Thyroid gland (tissue), 4 donors: ENCODE measurements at regions not wholly inside any gene's neighbourhood (a gene's known extent, or its start where the extent isn't known, plus 50 kb on each side); places are given as distances from the start of the nearest gene placed in this dataset.
A peak's percentile ranks its signal among the peaks of the same experiment; 100 is the strongest.

Experiments
- DNase-seq, 2 donors: peaks; one replicate each; pipeline ENCODE4 v3.0.0-alpha.2; 2019
- H3K27ac ChIP-seq, 3 donors: fragments of 200-600 bp; sonication (generic); 1 replicate in 2 of 3; 2 replicates in 1 of 3; pipeline ENCODE4 v1.5.1; 2016 to 2019; ENCODE audit warnings: mild to moderate bottlenecking in 1 of 3, moderate library complexity in 1 of 3
- H3K27me3 ChIP-seq: fragments of 200-600 bp; sonication (generic); one replicate; pipeline ENCODE4 v1.5.1; 2019
- H3K36me3 ChIP-seq, 2 donors: fragments of 200-600 bp; sonication (generic); one replicate each; pipeline ENCODE4 v1.5.1; 2016 to 2019
- H3K4me1 ChIP-seq, 2 donors: fragments of 200-600 bp; sonication (generic); one replicate each; pipeline ENCODE4 v1.5.1; 2017 to 2019
- H3K4me3 ChIP-seq, 3 donors: fragments of 200-600 bp; sonication (generic); replicated peaks in 1 of 3; 1 replicate in 2 of 3; 2 replicates in 1 of 3; pipeline ENCODE4 v1.5.1; 2016; ENCODE audit warnings: mild to moderate bottlenecking in 1 of 3
- H3K9me3 ChIP-seq: fragments of 200-600 bp; sonication (generic); one replicate; pipeline ENCODE4 v1.5.1; 2017
- POLR2A ChIP-seq, 2 donors: fragments of 450-650 bp; IDR thresholded peaks; one replicate each; pipeline ENCODE4 v1.6.1; 2017; ENCODE audit warnings: antibody characterized with exemption in 2 of 2, mild to moderate bottlenecking in 2 of 2, moderate library complexity in 1 of 2
- WGBS, 2 donors: methylation state at CpG; one replicate each; pipeline ENCODE4 v1.1.5; 2017; 5-methylcytosine and 5-hydroxymethylcytosine counted together
- intact Hi-C: fragments of 100-400 bp; cut with DNase I; formaldehyde crosslinking; loops from one replicate; pipeline ENCODE4 v1.15.1; 2023
- TF ChIP-seq, protein P1 (sequence below), 6 experiments: fragments of 200-600 bp in 3 of 6; fragments of 450-650 bp in 3 of 6; sonication (generic) in 3 of 6; IDR thresholded peaks; one replicate each; pipeline ENCODE4 v1.5.1; 2016 to 2019; ENCODE audit warnings: antibody characterized with exemption in 6 of 6, mild to moderate bottlenecking in 2 of 6, inconsistent platforms in 1 of 6, moderate library complexity in 1 of 6

DNA sequence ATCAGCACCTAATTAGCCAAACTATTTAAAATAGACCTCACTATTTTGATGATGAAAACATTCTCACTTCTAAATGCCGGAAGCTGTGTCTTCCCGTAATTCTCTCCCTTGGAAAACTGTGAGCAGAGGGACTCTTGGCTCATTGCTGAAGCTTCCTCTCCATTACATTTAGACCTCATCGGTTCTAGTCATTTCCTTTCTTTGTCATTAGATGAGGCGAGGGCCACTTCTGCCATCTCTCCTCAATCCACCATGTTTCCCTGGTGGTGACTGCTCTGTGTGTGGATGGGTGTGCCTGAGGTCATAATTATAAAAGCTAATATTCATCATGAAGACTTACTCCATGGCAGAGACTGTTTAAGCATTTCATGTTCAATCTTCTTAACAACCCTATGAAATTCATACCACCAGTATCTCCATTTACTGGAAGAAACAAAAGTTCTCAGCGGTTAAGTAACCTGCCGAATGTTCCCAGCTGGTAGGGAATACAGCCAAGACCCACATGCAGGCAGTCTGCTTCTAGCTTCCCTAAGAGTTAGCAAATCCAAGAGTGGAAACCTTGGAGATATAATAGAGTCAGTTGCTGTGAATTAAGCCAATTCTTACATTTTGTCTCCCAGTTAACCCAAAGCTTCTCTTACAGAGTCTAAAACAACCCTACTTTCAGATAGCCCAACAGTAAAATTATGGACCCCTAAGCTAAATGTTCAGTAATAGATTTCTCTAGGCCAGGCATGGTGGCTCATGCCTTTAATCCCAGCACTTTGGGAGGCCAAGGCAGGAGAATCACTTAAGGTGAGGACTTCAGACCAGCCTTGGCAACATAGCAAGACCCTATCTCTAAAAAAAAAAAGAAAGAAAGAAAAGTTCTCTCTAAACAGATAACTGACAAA lies 156.2 kb downstream of the ZBTB18 start:
- intact Hi-C loops = no loop called here
- H3K27ac ChIP-seq = no peak overlapping the region

DNA sequence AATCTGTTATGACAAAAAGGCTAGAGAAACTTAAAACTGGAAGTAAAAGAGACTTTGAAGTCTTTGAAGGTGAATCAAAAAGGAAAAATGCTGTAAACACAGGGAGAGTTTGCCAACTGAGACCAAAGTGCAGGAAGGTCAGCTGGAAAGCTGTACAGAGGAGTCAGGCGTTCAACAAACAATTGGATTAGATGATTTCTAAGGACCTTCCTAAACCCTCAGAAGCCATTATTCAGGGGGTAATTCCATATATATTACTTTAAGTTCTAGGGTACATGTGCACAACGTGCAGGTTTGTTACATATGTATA lies 156.8 kb downstream of the ZBTB18 start:
- Histone ChIP-seq H3K4me3 (no peak overlapping the region), H3K36me3 (no peaks in the 10 kb centered on the region), H3K27me3 (no peaks in the 10 kb centered on the region), H3K9me3 (no peaks in the 10 kb centered on the region), H3K4me1 (no peaks in the 10 kb centered on the region), H3K27ac (no peak overlapping the region)
- no peak for DNase-seq
- intact Hi-C loops = no loop called here
- TF ChIP-seq POLR2A (IDR thresholded peaks at IDR 0.05) = no peak
- TF ChIP-seq, protein P1, sequence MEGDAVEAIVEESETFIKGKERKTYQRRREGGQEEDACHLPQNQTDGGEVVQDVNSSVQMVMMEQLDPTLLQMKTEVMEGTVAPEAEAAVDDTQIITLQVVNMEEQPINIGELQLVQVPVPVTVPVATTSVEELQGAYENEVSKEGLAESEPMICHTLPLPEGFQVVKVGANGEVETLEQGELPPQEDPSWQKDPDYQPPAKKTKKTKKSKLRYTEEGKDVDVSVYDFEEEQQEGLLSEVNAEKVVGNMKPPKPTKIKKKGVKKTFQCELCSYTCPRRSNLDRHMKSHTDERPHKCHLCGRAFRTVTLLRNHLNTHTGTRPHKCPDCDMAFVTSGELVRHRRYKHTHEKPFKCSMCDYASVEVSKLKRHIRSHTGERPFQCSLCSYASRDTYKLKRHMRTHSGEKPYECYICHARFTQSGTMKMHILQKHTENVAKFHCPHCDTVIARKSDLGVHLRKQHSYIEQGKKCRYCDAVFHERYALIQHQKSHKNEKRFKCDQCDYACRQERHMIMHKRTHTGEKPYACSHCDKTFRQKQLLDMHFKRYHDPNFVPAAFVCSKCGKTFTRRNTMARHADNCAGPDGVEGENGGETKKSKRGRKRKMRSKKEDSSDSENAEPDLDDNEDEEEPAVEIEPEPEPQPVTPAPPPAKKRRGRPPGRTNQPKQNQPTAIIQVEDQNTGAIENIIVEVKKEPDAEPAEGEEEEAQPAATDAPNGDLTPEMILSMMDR (IDR thresholded peaks at IDR 0.05) = no peak
- WGBS, 2 donors = 83 to 87% methylated on average over 2 of the region's 2 CpGs

More for the DNA sequence above, 156.2 kb downstream of the ZBTB18 start:
- H3K27me3 ChIP-seq = no peaks in the 10 kb centered on the region
- no peak for TF ChIP-seq POLR2A (IDR thresholded peaks at IDR 0.05)
- TF ChIP-seq, protein P1 (IDR thresholded peaks at IDR 0.05) = no peak
- no peak for DNase-seq
- H3K36me3 ChIP-seq = no peaks in the 10 kb centered on the region
- 87 to 89% methylated on average over 6 of the region's 6 CpGs for WGBS, 2 donors
- H3K9me3 ChIP-seq = no peaks in the 10 kb centered on the region
- no peak overlapping the region for H3K4me3 ChIP-seq
- no peaks in the 10 kb centered on the region for H3K4me1 ChIP-seq

GRCh38 chr1:244209955-244210354 lies 158.9 kb downstream of the ZBTB18 start:
- TF ChIP-seq, protein P1 (IDR thresholded peaks at IDR 0.05) = no peak
- TF ChIP-seq POLR2A (IDR thresholded peaks at IDR 0.05) = no peak
- no peak for DNase-seq
- no peaks in the 10 kb centered on the region for H3K9me3 ChIP-seq
- no peak overlapping the region for H3K4me3 ChIP-seq
- H3K36me3 ChIP-seq = no peaks in the 10 kb centered on the region
- H3K27ac ChIP-seq = no peak overlapping the region
- intact Hi-C loops = no loop called here
- 73 to 76% methylated on average over 5 of the region's 5 CpGs for WGBS, 2 donors
- H3K4me1 ChIP-seq = no peaks in the 10 kb centered on the region
- no peaks in the 10 kb centered on the region for H3K27me3 ChIP-seq

GRCh38 chr1:244210884-244211558 lies 159.9 kb downstream of the ZBTB18 start:
- DNase-seq = no peak
- no peak overlapping the region for H3K4me3 ChIP-seq
- no peak for TF ChIP-seq POLR2A (IDR thresholded peaks at IDR 0.05)
- TF ChIP-seq, protein P1 (IDR thresholded peaks at IDR 0.05) = peak in 1 of 6 experiments; percentile 23
- no peaks in the 10 kb centered on the region for H3K4me1 ChIP-seq
- intact Hi-C loops = no loop called here
- no peaks in the 10 kb centered on the region for H3K27me3 ChIP-seq
- no peaks in the 10 kb centered on the region for H3K36me3 ChIP-seq
- WGBS, 2 donors = 75 to 81% methylated on average over 12 to 19 of the region's 28 CpGs
- no peaks in the 10 kb centered on the region for H3K9me3 ChIP-seq
- H3K27ac ChIP-seq = no peak overlapping the region

GRCh38 chr1:244211559-244211944 lies 160.5 kb downstream of the ZBTB18 start:
- no peak overlapping the region for H3K4me3 ChIP-seq
- no peaks in the 10 kb centered on the region for H3K4me1 ChIP-seq
- H3K36me3 ChIP-seq = no peaks in the 10 kb centered on the region
- no peaks in the 10 kb centered on the region for H3K27me3 ChIP-seq
- no peak for TF ChIP-seq POLR2A (IDR thresholded peaks at IDR 0.05)
- TF ChIP-seq, protein P1 (IDR thresholded peaks at IDR 0.05) = no peak
- H3K9me3 ChIP-seq = no peaks in the 10 kb centered on the region
- no peak overlapping the region for H3K27ac ChIP-seq
- no peak for DNase-seq
- 59 to 63% methylated on average over 5 of the region's 5 CpGs for WGBS, 2 donors
- intact Hi-C loops = no loop called here
